ENCODE measurements at regions not wholly inside any gene's neighbourhood (a gene's known extent, or its start where the extent isn't known, plus 50 kb on each side); places are given as distances from the start of the nearest gene placed in this dataset.
"Not testable (repeated sequence)": the region's sequence is repeated elsewhere in the genome, so short reads cannot be mapped to it uniquely, and the experiment has no call there.

DNA sequence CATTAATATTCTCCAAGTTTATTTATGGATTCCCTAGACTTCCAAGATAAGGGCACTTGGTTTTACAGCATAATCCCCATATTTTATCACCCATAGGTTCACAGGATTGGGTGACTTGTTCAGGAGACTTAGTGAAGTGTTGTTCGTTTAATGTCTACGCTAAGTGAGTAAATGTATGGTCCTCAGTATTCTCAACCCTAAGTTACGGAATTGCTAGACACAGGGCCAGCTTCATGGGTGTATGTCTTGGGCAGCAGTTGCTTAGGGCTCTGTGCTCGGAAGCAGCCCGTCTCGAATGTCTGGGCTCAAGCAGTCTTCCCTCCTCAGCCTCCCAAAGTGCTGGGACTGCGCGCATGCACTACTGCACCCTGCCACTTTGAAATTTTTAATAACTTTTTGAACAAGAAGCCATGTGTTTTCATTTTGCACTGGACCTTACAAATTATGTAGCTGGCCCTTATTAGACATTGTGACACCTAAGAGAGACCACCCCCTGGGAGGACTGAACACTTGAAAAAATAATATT is 91.5 kb upstream of the ZNF217 start:
- DNase-seq = no peak

DNA sequence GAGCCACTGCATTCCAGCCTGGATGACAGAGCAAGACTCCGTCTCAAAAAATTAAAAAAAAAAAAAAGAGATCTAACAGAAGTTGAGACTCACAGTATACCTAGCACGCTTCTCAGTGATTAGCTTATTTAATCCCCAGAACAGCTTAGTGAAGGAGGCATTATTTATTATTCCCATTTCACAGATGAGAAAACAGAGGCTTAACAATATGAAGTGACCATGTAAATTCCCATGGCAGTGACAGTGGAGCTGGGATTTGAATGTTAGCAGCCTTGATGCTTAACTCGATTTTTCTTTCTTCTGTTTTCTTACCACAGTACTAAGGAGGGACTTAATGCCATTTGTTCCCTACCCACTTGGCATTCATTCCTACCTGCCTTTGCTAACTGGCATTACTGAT is 89.9 kb upstream of the ZNF217 start:
- no peak for DNase-seq

DNA sequence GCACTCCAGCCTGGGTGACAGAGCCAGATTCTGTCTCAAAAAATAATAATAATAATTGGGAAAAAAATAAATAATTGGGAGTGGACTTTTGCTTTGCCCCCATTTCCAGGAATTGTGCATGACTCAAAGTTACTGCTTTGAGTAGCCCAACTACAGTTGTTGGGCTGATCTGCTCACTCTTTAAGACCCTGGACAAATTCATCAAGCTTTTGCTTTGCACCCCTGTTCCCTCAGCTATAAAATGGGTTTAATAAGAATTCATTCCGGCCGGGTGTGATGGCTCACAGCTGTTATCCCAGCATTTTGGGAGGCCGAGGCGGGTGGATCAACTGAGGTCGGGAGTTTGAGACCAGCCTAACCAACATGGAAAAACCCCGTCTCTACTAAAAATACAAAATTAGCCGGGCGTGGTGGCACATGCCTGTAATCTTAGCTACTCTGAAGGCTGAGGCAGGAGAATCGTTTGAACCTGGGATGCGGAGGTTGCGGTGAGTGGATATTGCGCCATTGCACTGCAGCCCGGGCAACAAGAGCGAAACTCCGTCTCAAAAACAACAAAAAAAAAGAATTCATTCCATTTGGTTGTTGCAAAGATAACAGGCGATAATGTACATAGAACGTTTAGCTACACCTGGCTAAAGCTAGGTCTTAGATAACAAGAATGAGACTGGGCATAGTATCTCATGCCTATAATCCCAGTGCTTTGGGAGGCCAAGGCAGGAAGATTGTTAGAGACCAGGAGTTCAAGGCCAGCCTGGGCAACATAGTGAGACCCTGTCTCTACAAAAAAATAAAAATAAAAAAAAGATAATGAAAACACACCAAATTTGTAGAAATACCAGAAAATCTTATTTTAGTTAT is 87.9 kb upstream of the ZNF217 start:
- no peak for DNase-seq

DNA sequence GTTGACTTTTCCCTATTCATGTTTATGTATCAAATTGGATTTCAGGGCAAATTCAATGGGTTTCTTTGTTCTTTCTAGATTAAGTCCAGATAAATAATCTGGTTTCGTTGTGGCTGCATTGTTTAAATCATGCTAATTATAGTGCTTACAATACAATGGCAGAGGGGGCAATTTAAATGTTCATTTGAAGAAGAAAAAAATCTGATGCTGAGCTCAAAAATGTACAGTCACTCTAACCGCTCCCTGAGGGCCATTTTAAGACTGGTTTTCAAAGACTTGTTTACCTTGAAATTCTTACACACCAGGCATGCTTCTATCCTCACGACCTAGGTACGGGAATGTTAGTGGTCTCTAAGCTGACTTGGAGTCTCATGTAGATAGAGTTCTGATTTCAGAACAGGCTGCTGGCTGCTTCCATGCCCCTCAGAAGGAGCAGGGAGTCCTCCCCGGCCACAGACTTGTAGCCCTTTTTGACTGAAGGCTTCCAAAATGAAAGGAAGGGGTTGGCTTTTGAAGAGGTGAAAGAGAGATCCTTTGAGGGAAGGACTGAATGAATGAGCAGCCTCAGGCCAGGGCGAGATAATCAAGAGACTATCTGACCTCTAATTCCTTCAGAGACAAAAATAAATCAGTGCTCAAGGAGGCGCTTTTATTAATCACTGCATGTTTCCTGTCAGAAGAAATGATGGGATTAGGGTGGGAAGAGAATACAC is 86.1 kb upstream of the ZNF217 start:
- no peak for DNase-seq

DNA sequence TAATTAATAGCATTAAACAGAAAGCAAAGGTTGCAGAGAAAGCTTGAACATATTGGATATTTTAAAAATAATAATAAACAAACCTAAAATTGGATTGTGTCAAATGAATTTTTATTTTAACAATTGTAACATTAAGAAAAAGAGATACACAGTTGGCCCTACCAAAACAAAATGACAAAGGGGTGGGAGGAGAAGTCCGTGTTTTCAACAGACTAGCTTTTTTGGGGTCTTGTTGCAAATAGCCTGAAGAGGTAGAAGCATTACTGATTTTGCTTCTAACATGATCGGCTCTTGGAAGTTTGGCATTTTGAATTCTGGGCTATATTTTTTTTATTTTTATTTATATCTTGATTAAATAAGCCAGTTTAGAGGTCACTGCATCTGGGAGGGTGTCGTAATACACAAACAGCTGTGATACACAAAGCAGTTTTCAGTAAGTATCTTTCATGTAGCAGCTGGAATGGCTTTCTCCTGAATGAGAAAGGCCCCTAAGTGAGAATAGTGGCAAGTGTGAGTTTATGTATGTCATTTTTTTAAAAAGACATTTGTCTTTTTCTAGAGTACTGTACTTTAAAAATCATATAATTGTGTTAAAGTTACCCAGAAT is 85.5 kb upstream of the ZNF217 start:
- no peak for DNase-seq

DNA sequence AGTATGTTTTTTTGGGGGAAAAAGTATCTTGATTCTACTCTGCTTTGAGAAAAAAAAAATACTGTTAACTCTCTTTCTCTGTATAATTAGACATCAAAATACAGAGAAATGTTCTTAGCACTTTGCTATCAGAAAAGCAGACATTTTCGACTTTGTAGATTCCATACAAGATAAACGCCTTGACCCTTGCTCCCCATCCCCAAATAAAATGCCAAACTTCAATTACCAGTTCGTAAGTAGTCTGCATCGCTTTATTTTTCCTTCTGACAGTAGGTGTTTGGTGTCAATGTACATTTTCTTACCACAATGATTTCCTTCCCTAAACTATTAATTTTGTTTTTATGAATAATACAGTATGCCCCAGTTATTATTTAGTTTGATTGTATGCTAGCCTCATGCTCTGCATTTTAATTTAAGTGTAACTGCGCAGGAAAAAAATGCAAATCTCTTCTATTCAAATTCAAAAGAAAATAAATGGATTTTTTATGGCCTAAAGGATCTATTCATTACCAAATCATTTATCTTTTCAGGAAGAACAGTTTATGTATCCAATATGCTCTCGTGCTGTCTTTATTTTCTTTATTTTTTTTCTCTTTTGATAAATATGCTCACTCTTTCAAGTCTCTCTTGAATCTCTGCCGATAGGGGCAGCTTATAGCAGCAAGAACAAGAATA is 84.8 kb upstream of the ZNF217 start:
- no peak for DNase-seq

DNA sequence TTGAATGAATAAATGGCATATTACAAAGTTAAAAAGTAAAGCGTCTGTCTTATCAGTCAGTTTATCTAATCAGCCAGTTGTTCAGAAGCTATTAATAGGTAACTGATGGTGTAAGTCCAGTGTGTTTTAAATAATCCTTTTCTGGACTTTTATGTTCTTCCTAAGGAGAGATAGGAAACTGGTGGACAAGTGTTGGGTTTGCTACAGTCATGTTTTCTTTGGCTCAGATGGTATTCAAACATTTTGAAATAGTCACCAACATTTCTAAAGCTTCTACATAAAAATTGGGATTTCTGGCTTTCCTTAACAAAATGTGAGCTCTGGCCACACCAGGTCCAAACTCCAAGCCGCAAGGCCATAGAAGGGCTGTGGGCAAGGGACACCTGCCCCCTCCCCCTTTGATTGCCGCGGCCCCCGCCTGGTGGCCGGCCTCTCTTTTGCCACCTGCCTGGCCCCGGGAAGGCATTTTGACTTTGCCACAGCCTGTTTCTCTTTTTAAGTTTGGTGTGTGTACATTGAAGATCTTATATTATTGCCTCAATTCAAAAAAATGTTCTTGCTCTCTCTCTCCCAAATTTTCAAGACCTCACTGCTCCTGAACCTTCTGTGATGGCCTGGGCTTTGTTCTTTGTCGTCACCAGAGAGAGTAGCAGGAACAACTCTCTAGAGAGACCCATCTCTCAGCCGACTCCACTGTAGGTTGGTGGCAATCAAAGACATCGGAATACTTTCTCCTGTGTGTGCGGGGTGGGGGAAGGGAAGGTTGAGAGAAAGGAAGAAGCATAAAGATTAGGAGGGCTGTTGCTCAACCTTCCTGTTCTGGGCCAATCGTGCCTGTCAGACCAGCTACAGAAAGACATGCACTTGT is 84.0 kb upstream of the ZNF217 start:
- DNase-seq = no peak

DNA sequence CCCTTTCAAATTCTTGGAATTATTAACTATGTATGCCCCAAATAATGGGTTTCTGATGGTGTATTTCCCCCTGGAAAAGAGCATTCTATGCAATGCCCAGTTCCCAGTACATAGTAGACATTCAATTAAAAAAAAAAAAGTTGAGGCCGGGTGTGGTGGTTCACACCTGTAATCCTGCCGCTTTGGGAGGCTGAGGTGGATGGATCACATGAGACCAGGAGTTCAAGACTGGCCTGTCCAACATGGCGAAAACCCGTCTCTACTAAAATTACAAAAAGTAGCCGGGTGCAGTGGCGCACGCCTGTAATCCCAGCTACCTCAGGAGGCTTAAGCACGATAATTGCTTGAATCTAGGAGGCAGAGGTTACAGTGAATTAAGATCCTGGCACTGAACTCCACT is 83.3 kb upstream of the ZNF217 start:
- DNase-seq = no peak

DNA sequence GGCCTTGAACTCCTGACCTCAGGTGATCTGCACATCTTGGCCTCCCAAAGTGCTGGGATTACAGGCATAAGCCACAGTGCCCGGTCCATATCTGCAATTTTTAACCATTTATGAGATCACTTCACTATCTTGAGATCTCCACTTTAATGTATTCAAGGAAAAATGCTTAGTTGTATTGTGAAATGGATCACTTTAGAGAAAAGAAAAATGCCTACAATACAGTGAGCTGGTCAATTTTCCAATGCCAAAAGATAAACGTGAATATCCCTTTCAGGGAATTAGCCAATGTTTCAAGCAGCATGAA is 82.8 kb upstream of the ZNF217 start:
- no peak for DNase-seq

DNA sequence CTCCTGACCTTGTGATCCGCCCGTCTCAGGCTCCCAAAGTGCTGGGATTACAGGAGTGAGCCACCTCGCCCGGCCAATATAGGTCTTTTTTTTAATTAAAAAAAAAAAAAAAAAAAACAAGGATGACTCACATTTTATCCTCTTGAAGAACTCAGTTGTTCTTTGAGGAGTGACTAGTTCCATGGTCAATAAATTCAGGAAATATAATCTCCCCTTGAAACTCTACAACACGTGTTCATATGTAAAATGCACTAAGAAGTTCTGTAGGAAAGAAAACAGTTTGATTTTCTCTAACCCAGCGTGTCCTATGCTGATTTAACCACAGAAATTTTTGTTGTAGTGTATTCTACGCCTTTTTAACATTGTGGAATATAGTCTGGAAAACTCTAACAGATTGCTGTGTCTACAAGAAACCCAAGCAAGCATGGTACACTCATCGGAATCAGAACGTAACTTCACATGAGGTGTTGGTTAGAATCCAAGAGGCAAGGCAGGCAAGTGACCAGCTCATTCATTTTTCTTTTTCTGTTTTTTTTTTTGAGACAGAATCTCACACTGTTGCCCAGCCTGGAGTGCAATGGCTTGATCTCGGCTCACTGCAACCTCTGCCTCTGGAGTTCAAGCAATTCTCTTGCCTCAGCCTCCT is 79.0 kb upstream of the ZNF217 start:
- DNase-seq = no peak

DNA sequence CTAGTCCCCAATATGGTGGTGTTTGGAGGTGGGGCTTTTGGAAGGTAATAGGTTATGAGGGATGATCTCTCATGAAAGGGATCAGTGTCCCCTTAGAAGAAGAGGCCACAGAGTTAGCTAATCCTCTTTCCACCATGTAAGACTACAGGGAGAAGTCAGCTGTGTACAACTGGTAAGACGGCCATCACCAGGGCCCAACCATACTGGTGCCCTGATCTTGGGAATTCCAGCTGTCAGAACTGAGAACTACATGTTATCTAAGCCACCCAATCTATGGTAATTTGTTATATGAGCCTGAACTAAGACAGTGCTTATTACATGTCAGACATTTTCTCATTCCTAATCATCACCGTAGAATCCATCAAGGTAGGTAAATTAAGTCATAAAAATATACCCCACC is 77.7 kb upstream of the ZNF217 start:
- no peak for DNase-seq

DNA sequence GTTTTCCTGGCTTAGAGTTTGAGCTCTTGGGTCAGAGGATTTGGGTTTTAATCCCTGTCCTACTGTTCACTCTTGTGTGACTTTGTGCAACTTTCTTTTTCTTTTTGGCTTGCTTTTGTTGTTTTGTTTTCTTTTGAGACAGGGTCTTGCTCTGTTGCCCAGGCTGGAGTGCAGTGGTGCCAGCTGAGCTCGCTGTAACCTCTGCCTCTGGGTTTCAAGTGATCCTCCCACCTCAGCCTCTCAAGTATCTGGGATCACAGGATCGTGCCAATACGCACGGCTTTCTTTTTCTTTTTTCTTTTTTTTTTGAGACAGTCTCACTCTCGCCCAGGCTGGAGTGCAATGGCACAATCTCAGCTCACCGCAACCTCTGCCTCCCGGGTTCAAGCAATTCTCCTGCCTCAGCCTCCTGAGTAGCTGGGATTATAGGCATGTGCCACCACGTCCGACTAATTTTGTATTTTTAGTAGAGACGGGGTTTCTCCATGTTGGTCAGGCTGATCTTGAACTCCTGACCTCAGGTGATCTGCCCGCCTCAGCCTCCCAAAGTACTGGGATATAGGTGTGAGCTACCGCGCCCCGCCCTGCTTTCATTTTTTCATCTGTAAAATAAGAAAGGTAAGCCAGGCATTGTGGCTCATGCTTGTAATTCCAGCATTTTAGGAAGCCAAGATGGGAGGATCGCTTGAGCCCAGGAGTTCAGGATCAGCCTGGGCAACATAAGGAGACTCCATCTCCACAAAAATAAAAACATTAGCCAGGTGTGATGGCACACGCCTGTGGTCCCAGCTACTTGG is 76.1 kb upstream of the ZNF217 start:
- DNase-seq = not testable (repeated sequence)

DNA sequence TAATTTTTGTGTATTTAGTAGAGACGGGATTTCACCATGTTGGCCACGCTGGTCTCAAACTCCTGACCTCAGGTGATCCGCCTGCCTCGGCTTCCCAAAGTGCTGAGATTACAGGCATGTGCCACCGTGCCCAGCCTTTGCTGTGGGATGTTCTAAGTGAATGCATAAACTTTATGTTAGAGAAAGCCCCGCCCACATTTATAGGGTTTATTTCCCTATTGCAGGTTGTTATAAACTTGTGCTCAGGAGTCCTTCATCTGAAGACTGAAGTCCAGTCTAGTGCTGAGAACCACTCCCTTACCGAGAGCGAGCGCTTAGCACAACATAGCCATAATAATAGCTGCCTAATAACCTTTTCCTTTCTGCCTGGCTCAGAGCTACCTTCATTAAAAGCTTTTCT is 75.4 kb upstream of the ZNF217 start:
- no peak for DNase-seq

DNA sequence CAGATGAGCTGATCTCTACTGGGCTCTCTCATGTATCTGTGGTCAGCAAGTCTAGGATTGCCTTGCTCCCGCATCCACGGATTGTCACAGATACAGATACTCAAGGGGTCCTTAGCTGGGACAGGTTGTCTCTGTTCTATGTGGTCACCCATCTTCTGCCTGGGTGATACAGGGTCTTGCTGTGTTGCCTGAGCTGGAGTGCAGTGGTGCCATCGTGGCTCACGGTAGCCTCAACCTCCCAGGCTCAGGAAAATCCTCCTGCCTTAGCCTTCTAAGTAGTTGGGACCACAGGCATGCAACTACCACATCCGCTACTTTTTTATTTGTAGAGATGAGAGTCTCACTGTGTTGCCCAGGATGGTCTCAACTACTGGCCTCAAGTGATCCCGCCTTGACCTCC is 72.5 kb upstream of the ZNF217 start:
- DNase-seq = no peak

DNA sequence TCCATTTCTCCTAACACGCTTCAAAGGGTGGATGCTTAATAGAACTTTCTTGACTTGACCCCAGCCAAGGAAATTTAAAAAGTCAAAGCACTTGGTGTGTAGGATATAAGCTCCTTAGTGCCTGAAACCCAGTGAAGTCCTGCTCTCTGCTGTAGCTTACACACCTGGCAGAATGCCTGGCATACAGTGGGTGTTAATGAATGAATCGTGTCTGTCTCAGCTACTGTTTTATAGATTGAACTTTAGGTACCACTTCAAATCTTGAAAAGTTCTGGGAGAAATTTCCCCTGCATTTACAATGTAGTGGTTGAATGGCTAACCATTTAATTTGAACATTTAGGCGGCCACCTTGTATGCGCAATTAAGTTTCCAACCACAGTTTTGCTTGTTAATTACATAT is 70.5 kb upstream of the ZNF217 start:
- DNase-seq = peak; percentile 5

DNA sequence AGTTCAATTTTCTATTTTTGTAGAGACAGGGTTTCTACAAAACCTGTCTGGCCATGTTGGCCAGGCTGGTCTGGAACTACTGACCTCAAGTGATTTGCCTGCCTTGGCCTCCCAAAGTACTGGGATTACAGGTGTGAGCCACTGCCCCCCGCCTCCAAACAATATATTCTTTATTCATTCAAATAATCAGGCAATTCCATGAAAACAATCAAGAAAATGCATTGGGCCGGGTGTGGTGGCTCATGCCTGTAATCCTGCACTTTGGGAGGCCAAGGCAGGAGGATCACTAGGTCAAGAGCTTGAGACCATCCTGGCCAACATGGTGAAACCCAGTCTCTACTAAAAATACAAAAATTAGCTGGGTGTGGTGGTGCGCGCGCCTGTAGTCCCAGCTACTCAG is 69.9 kb upstream of the ZNF217 start:
- not testable (repeated sequence) for DNase-seq

DNA sequence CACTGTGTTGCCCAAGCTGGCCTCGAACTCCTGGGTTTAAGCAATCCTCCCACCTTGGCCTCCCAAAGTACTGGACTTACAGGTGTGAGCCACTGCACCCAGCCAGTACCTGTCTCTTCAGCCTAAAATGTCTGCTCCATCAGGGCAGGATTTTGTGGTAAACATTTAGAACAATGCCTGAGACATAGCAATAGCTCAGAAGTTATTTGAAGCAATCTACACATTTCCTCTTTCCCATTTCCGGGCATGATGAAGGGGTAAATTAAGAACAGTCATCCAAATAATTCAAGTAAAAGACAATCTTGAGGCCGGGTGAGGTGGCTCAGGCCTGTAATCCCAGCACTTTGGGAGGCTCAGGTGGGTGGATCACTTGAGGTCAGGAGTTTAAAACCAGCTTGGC is 69.0 kb upstream of the ZNF217 start:
- no peak for DNase-seq

DNA sequence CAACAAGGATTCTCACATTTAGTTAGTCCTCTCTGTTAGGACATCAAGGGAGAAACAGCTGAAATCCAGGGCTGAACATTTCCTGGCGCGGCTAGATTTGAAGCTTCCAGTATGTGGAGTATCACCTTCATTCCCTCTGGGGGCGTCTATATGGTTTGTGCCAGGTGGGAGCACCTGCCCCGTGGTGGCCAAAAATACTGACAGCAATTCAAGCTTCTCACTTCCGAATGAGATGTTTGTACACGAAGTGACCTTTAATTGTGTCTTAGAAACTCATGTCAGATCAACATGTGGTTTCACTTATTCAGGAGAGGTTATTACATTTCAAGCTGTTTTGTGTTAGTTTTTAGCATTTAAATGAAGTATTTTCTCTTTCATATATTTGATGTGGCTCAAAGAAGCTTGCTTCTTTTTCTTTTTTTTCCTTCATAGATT is 67.3 kb upstream of the ZNF217 start:
- DNase-seq = no peak

DNA sequence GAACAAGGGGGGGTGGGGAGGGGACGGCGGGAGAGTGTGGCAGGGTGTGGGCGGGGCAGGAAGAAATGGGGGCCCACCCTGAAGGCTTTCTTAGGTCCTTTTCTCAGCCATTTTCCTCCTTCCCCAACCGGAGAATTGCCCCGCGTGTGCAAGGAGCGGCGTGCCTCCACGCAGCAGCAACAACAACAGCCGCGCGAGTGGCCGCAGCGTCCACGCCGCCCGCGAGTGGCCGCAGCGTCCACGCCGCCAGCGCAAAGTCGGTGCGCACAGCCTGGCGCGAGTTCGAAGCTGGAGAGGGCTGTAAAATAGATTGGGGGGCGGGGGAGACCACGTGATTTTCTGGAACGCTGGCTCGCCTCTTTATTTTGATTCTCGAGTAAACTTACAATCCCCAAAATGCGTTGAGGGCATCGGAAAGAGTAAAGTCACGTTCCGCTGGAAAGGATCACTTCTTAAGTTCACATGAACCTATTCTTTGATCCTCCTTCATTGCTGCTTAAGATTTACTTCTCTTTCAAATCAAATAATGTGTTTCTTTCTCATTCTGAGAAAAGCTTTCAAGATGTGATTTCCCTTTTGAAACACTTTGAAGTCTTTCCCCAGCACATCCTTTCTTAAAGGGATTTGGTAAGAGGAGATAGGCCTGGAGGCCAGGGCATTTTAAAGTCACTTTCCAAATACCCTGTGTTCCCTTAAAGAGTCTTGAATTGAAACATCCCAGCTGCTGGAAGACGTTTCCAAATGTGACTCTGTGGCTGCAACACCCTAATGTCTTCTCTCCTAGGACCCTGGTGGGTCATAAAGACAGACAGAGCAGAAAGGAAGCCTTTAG is 66.7 kb upstream of the ZNF217 start:
- DNase-seq = no peak

DNA sequence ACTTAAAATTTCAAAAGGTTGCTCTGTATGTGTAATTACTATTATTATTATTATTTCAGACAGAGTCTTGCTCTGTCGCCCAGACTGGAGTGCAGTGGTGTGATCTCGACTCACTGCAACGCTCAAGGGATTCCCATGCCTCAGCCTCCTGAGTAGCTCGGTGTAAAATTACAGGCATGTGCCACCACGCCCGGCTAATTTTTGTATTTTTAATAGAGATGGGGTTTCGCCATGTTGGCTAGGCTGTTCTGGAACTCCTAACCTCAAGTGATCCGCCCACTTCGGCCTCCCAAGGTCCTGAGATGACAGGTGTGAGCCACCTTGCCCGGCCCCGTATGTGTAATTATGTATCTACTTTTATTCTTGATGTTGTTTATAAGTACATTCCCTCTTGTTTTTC is 65.3 kb upstream of the ZNF217 start:
- DNase-seq = no peak

Data from DMS79 treated with DMSO at 0.1 percent for 48 hours (cell line).